ENCODE measurements at regions not wholly inside any gene's neighbourhood (a gene's known extent, or its start where the extent isn't known, plus 50 kb on each side); places are given as distances from the start of the nearest gene placed in this dataset.
"Not testable (repeated sequence)": the region's sequence is repeated elsewhere in the genome, so short reads cannot be mapped to it uniquely, and the experiment has no call there.

- no peak for TF ChIP-seq EZH2 (IDR thresholded peaks at IDR 0.05; ENCODE audit: low read length)
- TF ChIP-seq, protein P1, sequence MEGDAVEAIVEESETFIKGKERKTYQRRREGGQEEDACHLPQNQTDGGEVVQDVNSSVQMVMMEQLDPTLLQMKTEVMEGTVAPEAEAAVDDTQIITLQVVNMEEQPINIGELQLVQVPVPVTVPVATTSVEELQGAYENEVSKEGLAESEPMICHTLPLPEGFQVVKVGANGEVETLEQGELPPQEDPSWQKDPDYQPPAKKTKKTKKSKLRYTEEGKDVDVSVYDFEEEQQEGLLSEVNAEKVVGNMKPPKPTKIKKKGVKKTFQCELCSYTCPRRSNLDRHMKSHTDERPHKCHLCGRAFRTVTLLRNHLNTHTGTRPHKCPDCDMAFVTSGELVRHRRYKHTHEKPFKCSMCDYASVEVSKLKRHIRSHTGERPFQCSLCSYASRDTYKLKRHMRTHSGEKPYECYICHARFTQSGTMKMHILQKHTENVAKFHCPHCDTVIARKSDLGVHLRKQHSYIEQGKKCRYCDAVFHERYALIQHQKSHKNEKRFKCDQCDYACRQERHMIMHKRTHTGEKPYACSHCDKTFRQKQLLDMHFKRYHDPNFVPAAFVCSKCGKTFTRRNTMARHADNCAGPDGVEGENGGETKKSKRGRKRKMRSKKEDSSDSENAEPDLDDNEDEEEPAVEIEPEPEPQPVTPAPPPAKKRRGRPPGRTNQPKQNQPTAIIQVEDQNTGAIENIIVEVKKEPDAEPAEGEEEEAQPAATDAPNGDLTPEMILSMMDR (optimal IDR thresholded peaks at IDR 0.05 in 1 of 3, IDR thresholded peaks at IDR 0.05 in 1 of 3, conservative IDR thresholded peaks at IDR 0.05 in 1 of 3; ENCODE audit: extremely low read depth in 1 of 3, insufficient read depth in 2 of 3, low read length in 3 of 3): no peak
- FAIRE-seq (no peak), DNase-seq (ENCODE audit: low read depth, low spot score) (no peak)
- H3K9me3 ChIP-seq (ENCODE audit: control insufficient read depth, low read depth, low read length): no peaks in the 10 kb centered on the region
- H3K9ac ChIP-seq (ENCODE audit: control insufficient read depth, extremely low read depth, insufficient read depth, low read length): no peak overlapping the region
- no peaks in the 10 kb centered on the region for H3K9me1 ChIP-seq (ENCODE audit: control insufficient read depth, extremely low read depth, insufficient read depth, low read length)
- H3K4me3 ChIP-seq (ENCODE audit: control insufficient read depth in 2 of 3, extremely low read depth in 1 of 3, insufficient read depth in 2 of 3, low read depth in 1 of 3, low read length in 3 of 3): no peak overlapping the region
- H3K27me3 ChIP-seq (ENCODE audit: control insufficient read depth, extremely low read depth, insufficient read depth, low read length): no peaks in the 10 kb centered on the region
- dilution Hi-C loops (cut with MboI; ENCODE audit: extremely low pct_ligation_motif_present, low sequenced_read_pairs): no loop called here
- no peaks in the 10 kb centered on the region for H3K36me3 ChIP-seq (ENCODE audit: control insufficient read depth in 2 of 2, extremely low read depth in 1 of 2, insufficient read depth in 2 of 2, low read length in 2 of 2)
- H3K27ac ChIP-seq (ENCODE audit: control insufficient read depth, insufficient read depth, low read length): no peak overlapping the region
- H2AFZ ChIP-seq (ENCODE audit: control insufficient read depth, low read length): no peak overlapping the region
- no peaks in the 10 kb centered on the region for H4K20me1 ChIP-seq (ENCODE audit: control insufficient read depth, extremely low read depth, insufficient read depth, low read length)
- no peaks in the 10 kb centered on the region for H3K79me2 ChIP-seq (ENCODE audit: control insufficient read depth, insufficient read depth, low read length)
- no peaks in the 10 kb centered on the region for H3K4me1 ChIP-seq (ENCODE audit: control insufficient read depth, extremely low read depth, insufficient read depth, low read length)
- no peak overlapping the region for H3K4me2 ChIP-seq (ENCODE audit: control insufficient read depth, extremely low read depth, insufficient read depth, low read depth, low read length)
Measured at GRCh38 chr18:64372850-64373249, 224.0 kb upstream of the LINC00305 start.

DNA sequence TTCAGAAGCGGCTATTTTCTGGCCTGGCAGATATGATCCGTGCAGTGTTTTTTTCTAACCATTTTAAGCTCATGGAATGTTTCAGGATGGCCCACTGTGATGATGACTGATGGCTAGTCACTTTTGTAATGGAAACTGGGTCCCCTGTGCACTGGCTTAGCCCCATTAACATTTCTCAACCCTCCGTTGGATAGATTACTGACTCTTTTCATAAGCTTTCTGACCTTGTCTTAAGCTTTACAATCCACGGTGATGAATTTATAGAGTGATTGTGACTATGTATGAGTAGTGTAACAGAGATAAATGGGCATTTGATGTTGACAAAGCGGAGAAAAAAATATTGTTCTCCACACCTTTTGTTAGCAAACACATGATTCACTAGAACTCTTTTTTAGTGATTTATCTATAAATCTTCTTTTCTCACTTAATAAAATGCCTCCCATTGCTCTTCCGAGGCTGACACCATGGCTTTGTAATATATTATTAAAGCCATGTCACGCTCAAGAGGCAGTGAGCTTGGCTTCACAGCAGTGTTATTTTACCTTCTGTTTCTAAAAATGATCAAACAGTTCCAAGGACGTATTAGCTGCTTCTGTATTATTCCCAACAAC is 221.0 kb upstream of the LINC00305 start:
- H3K36me3 ChIP-seq (ENCODE audit: control insufficient read depth in 2 of 2, extremely low read depth in 1 of 2, insufficient read depth in 2 of 2, low read length in 2 of 2); H3K4me2 ChIP-seq (ENCODE audit: control insufficient read depth, extremely low read depth, insufficient read depth, low read depth, low read length); H4K20me1 ChIP-seq (ENCODE audit: control insufficient read depth, extremely low read depth, insufficient read depth, low read length); H3K9ac ChIP-seq (ENCODE audit: control insufficient read depth, extremely low read depth, insufficient read depth, low read length); H3K27ac ChIP-seq (ENCODE audit: control insufficient read depth, insufficient read depth, low read length); H3K9me3 ChIP-seq (ENCODE audit: control insufficient read depth, low read depth, low read length); H3K27me3 ChIP-seq (ENCODE audit: control insufficient read depth, extremely low read depth, insufficient read depth, low read length); H3K79me2 ChIP-seq (ENCODE audit: control insufficient read depth, insufficient read depth, low read length); FAIRE-seq; H2AFZ ChIP-seq (ENCODE audit: control insufficient read depth, low read length); dilution Hi-C loops (cut with MboI; ENCODE audit: extremely low pct_ligation_motif_present, low sequenced_read_pairs); H3K9me1 ChIP-seq (ENCODE audit: control insufficient read depth, extremely low read depth, insufficient read depth, low read length); H3K4me1 ChIP-seq (ENCODE audit: control insufficient read depth, extremely low read depth, insufficient read depth, low read length); DNase-seq (ENCODE audit: low read depth, low spot score); H3K4me3 ChIP-seq (ENCODE audit: control insufficient read depth in 2 of 3, extremely low read depth in 1 of 3, insufficient read depth in 2 of 3, low read depth in 1 of 3, low read length in 3 of 3): not testable (repeated sequence)

- dilution Hi-C loops (cut with MboI; ENCODE audit: extremely low pct_ligation_motif_present, low sequenced_read_pairs): no loop called here
- Histone ChIP-seq H2AFZ (ENCODE audit: control insufficient read depth, low read length) (no peak overlapping the region), H3K27me3 (ENCODE audit: control insufficient read depth, extremely low read depth, insufficient read depth, low read length) (no peaks in the 10 kb centered on the region), H3K9me1 (ENCODE audit: control insufficient read depth, extremely low read depth, insufficient read depth, low read length) (no peaks in the 10 kb centered on the region), H3K79me2 (ENCODE audit: control insufficient read depth, insufficient read depth, low read length) (no peaks in the 10 kb centered on the region), H3K27ac (ENCODE audit: control insufficient read depth, insufficient read depth, low read length) (no peak overlapping the region), H3K4me3 (ENCODE audit: control insufficient read depth in 2 of 3, extremely low read depth in 1 of 3, insufficient read depth in 2 of 3, low read depth in 1 of 3, low read length in 3 of 3) (no peak overlapping the region), H3K4me1 (ENCODE audit: control insufficient read depth, extremely low read depth, insufficient read depth, low read length) (no peaks in the 10 kb centered on the region), H3K9ac (ENCODE audit: control insufficient read depth, extremely low read depth, insufficient read depth, low read length) (no peak overlapping the region), H3K36me3 (ENCODE audit: control insufficient read depth in 2 of 2, extremely low read depth in 1 of 2, insufficient read depth in 2 of 2, low read length in 2 of 2) (no peaks in the 10 kb centered on the region), H3K9me3 (ENCODE audit: control insufficient read depth, low read depth, low read length) (peaks cover 3% of the 10 kb centered on the region), H3K4me2 (ENCODE audit: control insufficient read depth, extremely low read depth, insufficient read depth, low read depth, low read length) (no peak overlapping the region), H4K20me1 (ENCODE audit: control insufficient read depth, extremely low read depth, insufficient read depth, low read length) (no peaks in the 10 kb centered on the region)
- DNase-seq (ENCODE audit: low read depth, low spot score) (no peak), FAIRE-seq (no peak)
- TF ChIP-seq, protein P1 (optimal IDR thresholded peaks at IDR 0.05 in 1 of 3, IDR thresholded peaks at IDR 0.05 in 1 of 3, conservative IDR thresholded peaks at IDR 0.05 in 1 of 3; ENCODE audit: extremely low read depth in 1 of 3, insufficient read depth in 2 of 3, low read length in 3 of 3): no peak
- TF ChIP-seq EZH2 (IDR thresholded peaks at IDR 0.05; ENCODE audit: low read length): no peak
Measured at GRCh38 chr18:64365106-64365505, 216.2 kb upstream of the LINC00305 start.

Data from keratinocyte (primary cell).